ENCODE measurements at regions not wholly inside any gene's neighbourhood (a gene's known extent, or its start where the extent isn't known, plus 50 kb on each side); places are given as distances from the start of the nearest gene placed in this dataset.
"Not testable (repeated sequence)": the region's sequence is repeated elsewhere in the genome, so short reads cannot be mapped to it uniquely, and the experiment has no call there.

DNA sequence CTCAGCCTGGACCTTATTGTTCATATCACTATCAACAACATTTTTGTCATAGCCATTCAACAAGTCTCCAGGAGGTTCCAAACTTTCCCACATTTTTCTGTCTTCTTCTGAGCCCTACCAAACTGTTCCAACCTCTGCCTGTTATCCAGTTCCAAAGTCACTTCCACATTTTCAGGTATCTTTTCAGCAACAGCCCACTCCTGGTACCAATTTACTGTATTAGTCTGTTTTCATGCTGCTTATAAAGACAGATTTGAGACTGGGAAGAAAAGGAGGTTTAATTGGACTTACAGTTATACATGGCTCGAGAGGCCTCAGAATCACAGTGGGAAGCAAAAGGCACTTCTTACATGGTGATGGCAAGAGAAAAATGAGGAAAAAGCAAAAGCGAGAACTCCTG, 1107.4 kb upstream of the INTU start:
- DNase-seq (ENCODE audit: low read depth) = not testable (repeated sequence)

DNA sequence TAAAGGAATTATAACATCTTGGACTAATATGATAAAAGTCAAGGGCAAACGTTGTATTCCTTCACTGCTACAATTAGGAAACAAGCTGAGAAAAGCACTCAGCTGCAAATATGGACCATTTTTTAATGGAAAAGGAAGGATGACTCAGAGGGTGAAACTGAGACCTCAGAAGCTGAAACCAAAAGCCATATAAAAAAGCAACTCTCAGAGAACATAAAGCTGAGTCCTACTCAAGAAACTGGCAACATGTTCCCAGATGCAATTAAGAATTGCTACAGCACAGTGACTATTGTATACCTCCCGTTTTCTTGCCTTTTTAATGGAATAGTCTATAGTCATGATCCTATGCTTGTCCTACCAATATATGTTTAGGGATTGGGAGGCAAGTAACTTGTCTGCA, 1106.4 kb upstream of the INTU start:
- no peak for DNase-seq (ENCODE audit: low read depth)

DNA sequence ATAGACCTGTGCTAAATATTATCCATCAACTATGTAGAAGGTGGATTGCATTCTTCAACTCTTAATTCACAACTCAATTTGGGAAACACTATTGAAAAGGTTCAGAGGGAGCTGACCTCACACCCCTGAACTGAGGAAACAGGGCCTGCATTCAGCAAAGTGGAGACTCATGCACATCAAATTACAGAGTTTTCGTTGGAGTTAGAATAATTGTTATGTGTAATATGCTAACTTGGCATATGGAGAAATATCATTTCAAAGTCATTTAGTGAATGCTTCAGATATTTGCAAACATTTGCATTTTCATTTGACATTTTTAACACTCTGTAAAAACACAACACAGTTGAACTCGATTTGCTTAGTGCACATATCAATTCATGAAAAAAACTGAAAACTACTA, 1102.8 kb upstream of the INTU start:
- DNase-seq (ENCODE audit: low read depth) = no peak

DNA sequence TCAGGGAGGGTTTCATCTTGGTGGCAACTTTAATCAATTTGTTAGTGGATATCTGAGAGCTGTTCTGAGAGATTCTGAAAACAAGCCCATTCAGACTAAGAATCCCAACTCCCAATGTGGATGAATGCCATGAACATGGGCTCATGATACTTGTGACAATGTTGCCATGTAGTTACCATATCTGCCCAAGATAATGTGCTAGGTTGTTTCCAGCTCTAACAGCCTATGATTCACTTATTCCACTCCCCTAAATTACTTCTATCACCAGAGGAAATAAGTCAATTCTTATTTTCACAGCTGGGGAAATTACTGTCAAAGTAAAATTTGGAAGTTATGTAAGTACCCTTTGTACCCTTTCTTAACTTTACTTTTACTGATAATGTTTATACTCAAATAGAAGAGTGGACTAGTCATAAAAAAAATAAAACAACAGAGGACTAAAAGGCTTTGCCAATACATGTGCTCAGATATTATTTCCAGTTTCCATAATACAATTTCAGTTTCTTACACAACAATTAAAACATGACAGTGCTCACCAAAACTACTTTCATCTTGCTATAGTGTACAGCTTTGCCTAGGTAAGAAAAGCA, 1101.7 kb upstream of the INTU start:
- DNase-seq (ENCODE audit: low read depth) = no peak

DNA sequence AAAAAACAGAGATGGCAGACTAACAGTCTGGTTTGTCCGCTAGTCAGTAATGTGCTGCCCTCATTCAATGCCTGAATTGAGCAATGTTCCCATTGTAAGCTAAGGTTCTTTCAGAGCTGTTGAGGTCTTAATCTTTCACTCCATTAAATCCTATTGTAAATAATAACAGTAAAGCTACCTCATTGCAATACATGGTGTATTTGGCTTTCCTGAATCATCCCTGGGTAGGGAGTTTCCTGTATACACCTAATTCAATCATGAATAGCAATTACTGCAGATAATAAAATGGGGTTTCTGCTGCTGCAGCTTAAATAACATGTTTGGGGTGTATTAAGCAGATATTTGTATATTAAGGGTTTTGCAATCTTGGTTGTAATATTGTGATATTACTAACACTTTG, 1100.2 kb upstream of the INTU start:
- no peak for DNase-seq (ENCODE audit: low read depth)

DNA sequence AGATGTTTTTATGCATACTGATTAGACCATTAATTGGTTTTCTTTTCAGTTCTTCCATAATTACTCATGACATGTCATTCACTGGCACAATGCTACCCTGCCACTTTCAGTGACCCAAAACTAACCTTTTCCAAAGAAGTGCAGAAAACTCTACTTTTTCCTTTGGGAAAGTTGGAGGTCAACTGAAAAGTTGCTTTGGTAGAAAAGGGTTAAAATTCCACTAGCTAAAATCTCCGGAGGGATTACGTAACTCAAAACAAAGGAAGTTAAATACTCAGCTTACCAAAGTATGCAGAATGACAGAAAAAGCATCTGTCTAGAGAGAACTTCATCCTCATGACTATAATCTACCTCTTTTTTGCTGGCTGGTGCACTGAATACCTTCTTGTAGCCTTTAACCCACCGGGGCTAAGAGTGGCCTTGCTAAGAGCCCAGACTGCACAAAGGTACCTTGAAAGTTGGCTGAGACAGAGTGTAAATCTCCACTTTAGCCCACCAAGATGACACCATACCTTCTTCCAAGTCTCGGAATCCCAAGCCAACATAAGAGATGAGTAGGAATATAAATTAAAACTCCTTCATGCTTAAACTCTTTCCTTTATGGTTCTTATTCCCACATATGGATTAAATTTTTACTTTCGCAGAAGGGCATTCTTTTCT, 1099.5 kb upstream of the INTU start:
- DNase-seq (ENCODE audit: low read depth) = no peak

DNA sequence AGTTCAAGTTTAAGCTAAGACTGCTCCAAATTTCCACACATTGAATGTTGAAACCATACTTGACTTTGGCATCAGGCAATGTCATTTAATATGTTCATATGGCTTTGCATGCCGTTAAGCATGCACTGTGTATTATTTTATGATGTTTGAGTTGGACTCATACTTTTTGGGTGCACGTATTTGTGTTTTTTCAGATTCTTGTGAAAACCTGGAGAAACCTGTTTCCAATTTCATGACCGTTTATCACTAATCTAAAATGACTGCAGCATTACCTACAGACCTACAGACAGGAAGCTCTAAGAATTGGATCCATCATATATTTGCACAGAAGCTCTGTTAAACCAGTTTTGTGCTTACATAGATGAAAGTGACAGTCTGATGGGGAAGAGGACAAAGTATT, 1093.0 kb upstream of the INTU start:
- no peak for DNase-seq (ENCODE audit: low read depth)

DNA sequence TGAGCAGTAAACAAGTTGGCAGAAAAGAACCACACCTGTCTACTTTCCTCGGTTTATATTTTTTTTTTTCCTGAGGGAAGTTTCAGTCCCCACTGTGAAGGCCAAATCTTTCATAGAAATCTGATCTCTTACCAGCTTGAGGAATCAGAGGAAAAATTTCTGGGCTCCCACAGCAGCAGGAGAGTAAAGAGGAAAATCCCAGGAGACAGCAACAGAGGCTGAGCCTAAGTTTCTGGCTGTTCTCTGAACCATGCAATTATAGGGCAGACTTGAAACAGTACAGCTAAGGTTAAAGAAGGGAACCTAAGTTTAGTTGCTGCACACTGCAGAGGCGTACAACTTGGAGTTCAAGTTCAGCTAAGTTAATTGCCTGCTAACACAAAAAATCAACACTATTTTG, 1090.9 kb upstream of the INTU start:
- DNase-seq (ENCODE audit: low read depth) = no peak

DNA sequence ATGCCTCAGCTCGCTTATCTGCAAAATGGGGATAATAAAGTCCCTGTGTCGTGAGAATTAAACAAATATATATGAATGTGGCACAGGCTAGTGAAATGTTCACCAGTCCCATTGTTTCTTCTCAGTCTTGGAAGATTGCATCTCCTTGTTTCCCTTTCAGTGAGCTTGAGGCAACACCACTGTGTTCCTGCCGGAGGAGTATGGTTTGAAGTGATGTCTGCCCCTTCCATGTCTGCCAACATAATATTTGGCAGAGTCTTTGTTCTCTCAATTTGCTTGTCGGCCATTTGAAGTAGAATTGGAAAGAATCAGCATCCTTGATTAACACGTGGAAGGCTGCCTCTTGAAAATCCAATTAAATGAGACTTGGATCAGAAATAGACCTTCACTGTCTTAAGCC, 1088.5 kb upstream of the INTU start:
- DNase-seq (ENCODE audit: low read depth) = no peak

DNA sequence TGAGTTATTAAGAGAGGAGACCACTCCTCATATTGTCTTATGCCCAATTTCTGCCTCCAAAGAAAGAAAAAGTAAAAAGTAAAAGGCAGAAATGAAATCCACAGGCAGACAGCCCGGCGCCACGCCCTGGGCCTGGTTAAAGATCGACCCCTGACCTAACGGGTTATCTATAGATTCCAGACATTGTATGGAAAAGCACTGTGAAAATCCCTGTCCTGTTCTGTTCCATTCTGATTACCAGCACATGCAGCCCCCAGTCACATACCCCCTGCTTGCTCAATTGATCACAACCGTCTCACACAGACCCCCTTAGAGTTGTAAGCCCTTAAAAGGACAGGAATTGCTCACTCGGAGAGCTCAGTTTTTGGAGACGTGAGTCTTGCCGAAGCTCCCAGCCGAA, 1086.6 kb upstream of the INTU start:
- DNase-seq (ENCODE audit: low read depth) = not testable (repeated sequence)

DNA sequence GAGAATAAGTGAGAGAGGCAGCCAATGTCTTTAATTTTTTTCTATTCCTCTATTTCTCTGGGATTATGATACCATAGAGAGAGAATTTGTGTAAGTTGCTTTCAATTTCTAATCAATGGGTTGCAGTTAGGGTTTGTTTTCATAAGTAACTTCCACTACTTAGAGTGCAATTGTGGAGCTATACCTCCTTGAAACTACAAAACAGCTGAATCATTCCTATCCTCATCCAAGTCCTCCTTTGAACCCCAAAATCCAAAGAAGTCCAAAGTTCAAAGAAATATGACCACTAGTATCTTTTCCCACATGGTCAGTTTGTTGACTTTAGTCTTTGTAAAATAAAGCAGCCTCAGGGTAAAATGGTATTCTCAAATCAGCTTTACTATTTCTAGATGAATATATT, 1085.4 kb upstream of the INTU start:
- DNase-seq (ENCODE audit: low read depth) = no peak

DNA sequence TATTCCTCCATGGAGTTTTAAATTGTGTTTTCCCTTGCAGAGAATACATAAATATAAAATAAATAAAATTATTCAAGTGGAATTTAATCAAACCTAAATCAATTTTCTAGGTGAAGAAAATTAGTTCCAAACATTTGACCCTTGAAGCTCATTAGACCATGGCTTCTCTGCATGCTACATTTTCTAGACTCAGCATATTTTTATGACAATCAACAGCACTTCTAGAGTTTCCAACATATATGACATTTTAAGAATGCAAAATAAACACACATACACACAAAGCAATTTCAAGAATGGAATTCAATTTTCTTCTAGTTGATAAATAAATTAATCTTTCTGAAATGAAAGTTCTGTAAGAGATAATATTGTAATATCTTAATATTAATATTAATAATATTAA, 1083.9 kb upstream of the INTU start:
- no peak for DNase-seq (ENCODE audit: low read depth)

DNA sequence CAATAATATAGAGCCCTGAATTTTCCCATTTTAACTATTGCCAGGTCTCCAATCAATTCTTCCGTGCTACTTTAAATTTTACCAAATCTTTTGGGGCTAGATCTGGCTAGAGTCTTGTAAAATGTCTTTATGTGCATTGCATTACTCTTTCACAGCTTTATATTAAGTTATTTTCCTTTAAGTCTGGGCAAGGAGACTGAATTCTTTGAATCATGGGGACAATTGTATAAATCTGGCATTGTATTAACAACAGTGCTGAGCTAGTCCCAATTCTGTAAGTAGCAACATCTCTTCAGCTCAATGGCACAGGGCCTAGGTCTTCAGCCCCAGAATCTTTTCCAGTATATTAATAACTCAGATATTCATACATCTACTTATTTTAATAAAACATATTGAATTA, 1080.4 kb upstream of the INTU start:
- DNase-seq (ENCODE audit: low read depth) = no peak

DNA sequence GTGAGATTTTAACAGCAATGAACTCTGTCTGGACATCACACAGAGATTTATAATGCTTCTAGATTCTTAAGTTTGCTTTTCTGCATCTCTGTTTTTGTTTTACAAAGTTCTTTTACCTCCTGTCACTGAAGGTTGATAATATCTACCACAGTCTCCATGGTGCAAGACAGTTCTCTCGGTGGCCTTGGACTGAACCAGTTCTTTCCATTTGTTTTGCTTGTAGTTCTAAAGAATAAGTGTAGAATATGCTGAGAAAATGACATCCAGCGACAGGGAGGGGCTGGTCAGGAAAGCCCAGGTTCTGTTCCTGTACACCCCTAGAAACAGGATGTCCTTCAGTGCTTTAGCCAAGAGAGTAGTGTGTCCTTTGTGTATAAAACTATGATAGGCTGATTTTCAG, 1079.5 kb upstream of the INTU start:
- no peak for DNase-seq (ENCODE audit: low read depth)

DNA sequence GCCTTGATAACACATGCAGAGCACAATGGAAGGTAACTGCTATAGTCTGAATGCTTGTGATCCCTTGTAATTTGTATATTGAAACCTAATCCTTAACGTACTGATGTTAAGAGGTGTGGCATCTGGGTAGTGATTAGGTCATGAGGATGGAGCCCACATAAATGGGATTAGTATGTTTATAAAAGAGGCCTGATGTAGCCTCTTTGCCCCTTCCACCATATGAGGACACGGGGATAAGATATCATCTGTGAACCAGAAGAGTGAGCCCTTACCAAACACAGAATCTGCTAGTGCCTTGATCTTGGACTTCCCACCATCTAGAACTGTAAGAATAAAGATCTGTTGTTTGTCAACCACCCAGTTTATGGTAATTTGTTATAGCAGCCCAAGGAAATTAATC, 1074.2 kb upstream of the INTU start:
- DNase-seq (ENCODE audit: low read depth) = no peak

DNA sequence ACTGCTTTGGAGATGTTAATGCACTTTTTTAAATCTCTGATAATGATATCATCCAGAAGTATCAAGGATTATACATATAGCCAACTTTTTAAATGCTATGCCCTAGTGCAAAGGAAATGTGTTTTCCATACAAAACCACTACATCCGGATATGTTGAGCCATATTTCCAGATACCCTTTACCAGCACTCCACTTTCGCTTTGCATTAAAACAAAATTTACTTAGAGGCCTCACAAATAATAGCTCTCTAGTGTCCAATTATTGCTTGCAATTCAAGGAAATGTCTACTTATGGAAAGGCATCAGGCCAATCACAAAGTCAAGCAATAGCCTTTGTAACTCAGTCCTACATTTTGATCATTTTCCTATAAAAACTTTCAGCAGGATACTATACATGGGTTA, 1072.8 kb upstream of the INTU start:
- no peak for DNase-seq (ENCODE audit: low read depth)

DNA sequence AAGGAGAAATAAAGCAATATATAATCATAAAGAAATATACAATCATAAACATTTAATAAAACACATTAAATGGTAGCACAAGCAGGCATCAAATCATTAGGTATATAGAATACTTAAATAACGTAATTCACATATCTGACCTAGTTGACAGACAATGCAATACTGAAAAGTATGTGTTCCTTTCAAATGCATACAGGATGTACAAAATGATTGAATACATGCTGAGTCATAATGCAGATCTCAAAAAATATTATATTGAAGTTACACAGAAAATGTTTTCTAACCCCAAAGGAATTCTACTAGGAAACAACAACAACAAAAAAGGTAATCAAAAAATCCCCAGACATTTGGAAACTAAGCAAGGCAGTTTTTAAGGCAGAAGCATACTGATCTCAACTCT, 1072.0 kb upstream of the INTU start:
- no peak for DNase-seq (ENCODE audit: low read depth)

DNA sequence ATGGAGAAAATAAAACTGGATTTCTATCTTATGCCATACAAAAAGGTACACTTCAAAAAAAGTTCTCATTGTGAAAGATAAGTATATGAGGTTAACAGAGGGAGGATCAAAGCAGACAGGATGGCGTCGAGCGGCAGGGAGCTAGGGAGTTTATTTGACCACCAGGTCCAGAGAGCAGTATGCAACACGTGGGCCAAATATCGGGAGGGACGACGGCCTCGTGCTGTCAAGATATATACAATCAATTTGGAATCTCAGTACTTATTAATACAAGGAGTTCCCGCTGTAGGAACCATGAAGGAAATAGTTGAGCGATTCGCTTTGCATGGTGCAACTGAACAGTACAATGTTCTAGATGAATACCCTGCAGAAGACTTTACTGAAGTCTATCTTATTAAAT, 1069.4 kb upstream of the INTU start:
- no peak for DNase-seq (ENCODE audit: low read depth)

DNA sequence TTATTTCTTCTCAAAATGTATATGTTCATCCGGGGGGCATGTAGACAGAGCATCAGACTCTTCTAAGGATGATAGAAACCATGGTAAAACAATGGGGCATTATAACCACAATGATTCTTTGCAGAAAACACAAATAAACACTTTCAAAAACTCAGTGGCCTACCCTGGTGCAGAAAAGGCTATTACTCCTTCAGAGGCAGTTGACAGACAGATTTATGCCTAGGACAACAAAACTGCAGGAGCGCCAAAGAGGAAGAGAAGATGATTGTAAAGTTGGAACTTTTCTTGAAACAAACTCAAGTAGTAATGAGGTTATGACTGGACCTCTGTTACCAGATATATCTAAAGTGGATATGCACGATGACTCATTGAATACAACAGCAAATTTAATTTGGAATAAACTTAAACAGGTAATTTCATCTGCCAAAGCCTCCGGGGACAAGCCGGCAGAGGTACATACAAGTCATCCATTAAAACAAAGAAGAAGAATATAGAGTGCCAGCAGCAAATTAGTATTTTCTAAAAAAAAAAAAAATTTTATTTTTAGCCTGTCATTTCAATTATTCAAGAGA, 1068.4 kb upstream of the INTU start:
- DNase-seq (ENCODE audit: low read depth) = no peak

DNA sequence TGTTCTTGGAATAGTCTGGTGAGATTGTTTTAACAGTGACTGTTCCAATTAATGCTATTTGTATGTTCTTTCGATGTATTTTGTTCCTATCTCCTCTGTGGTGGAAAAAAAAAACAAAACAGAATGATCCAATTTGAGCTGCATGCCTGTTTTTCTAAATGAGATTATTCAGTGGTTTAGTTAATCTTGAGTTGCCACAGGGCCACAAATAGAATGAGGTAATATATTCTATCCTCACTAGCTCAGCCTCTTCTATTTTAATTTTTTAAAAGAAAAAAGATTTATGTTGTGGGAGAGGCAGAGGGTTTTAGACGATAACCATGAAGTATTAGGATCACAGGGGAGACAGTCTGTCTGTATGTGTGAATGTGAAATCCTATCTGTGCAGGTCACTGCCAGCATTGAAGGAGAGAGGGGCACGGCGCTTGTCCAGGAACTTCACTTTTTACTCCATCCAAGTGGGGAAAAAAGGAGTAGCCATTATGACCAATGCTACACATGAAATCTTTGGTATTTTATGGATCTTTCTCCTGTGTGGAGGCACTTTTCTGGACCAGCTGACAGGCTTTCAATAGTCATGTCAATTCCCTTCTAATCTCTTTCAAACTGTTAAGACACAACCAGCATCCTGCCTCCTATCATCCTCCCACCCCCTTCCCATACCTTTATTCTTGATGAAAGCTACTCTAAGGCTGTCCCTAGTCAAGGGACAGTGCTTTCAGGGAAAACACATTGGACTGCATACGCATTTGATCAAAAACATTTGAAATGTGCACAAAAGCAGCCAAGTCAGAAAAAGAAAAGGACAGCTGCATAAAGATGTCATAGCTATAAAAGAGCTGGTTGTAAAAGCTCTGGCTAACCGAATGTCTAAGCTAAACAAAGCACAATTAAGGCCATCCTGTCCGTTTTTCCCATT, 1063.8 kb upstream of the INTU start:
- DNase-seq (ENCODE audit: low read depth) = no peak

DNA sequence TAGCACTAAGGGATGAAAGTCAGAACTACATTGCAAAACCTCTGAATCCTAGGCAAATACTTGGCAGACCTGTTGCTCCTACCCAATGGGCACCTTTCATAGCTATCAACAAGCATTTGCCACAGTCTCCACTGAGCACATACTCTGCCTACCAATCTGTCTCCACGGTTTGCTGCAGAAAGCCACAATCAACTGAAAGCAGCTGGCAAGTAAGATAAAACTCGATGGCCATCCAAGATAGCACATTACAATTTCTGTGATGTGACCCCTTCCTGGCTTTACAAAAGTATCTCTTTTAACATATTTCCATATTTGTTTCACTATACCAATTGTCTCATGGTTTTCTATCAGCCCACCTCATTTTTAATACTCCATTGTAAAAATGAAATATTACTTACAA, 1060.5 kb upstream of the INTU start:
- DNase-seq (ENCODE audit: low read depth) = no peak

DNA sequence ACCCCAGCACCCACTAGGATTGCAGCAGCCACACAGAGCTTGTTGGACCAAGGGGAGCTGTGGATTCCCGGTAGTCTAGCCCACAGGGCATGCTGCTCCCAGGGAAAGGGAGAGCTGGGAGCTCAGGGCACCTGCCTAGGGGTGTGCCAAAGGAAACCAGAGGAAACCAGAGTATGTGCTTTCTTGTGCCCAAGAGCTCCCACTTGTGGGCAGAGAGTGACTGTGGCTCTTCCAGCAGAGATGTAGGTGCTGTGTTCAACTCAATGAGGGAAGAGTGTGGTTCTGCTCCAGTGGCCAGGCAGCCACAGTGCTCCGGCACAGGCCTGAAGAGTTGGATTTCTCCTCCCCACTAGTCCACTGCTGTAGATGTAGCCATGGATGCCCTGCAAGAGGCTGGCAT, 1050.0 kb upstream of the INTU start:
- DNase-seq (ENCODE audit: low read depth) = no peak

DNA sequence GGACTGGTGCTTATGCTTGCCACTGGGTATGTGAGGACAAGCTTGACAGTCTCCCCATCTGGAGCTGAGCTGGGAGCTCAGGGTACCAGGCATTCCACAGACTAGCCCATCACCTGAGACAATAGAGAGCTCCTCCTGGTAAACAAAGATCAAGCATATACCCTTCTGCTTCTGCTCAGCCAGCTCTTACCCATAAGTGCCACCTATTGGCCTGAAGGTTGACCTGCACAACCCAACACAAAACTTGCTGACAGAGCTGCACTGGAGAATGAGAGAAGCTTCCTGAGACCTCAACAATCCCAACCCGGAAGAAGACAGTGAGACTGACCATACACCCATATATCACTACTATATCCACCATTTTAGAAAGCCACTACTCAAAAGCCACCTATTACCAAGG, 1049.2 kb upstream of the INTU start:
- no peak for DNase-seq (ENCODE audit: low read depth)

All from activated T-cell treated with anti-CD3 and anti-CD28 coated beads for 24 hours (primary cell).